Psoas muscle (tissue), 7 donors: ENCODE measurements at regions not wholly inside any gene's neighbourhood (a gene's known extent, or its start where the extent isn't known, plus 50 kb on each side); places are given as distances from the start of the nearest gene placed in this dataset.

Experiments
- ATAC-seq, 4 donors: fragments of 200-7000 bp; cut with Tn5 transposase; one replicate each; pipeline ENCODE4 v1.9.1; 2020; ENCODE audit warnings: moderate library complexity in 3 of 4, mild to moderate bottlenecking in 2 of 4
- DNase-seq, 2 donors: peaks; one replicate each; pipeline ENCODE4 v3.0.0-alpha.2; 2020
- H3K27ac ChIP-seq: fragments of 200-600 bp; one replicate; pipeline ENCODE4 v1.8.0; 2022
- H3K27me3 ChIP-seq, 3 donors: fragments of 200-600 bp in 1 of 3; one replicate each; pipeline versions ENCODE4 v1.6.1 to v1.8.0; 2013 to 2022; ENCODE audit warnings: low read length in 2 of 3, mild to moderate bottlenecking in 2 of 3, moderate library complexity in 1 of 3; ENCODE audit not compliant: insufficient read depth in 3 of 3
- H3K36me3 ChIP-seq, 2 donors: fragments of 200-600 bp in 1 of 2; one replicate each; pipeline versions ENCODE4 v1.6.1 to v1.8.0; 2013 to 2022; ENCODE audit warnings: low read depth in 1 of 2, mild to moderate bottlenecking in 1 of 2, moderate library complexity in 1 of 2; ENCODE audit not compliant: insufficient read depth in 1 of 2
- H3K4me1 ChIP-seq: fragments of 200-600 bp; one replicate; pipeline ENCODE4 v1.8.0; 2022
- H3K4me3 ChIP-seq: fragments of 200-600 bp; one replicate; pipeline ENCODE4 v1.8.0; 2022; ENCODE audit warnings: mild to moderate bottlenecking
- H3K9me3 ChIP-seq: fragments of 200-600 bp; one replicate; pipeline ENCODE4 v1.8.0; 2022
- CTCF ChIP-seq: fragments of 200-600 bp; IDR thresholded peaks from one replicate; pipeline ENCODE4 v1.8.0; 2022; ENCODE audit warnings: antibody characterized with exemption
- WGBS, 3 donors: extraction: QIAGEN DNeasy Blood & Tissue Kit; methylation state at CpG; one replicate each; pipeline versions ENCODE4 v1.1.6 to v1.1.7; 2013; 5-methylcytosine and 5-hydroxymethylcytosine counted together
- intact Hi-C, 2 donors: fragments of 100-400 bp; cut with DNase I; formaldehyde crosslinking; loops; one replicate each; pipeline versions ENCODE4 v1.11.0 to v1.14.2; 2022
- donor health status: healthy with polysubstance abuse.
- donor health status: DM: no; HTN: no; CAD: no; lungs with moderate emphysema.
- donor health status: Bipolar disorder and iron deficiency.
- donor health status: healthy.
- donor health status: DM: yes; HTN: yes; CAD: no.
- donor health status: DM: no; HTN: no; CAD: no.
- donor health status: DM: yes; HTN: yes; CAD: no.

- intact Hi-C loops, result no loop called here
- no peaks in the 10 kb centered on the region for H3K36me3 ChIP-seq
- H3K4me3 ChIP-seq, result no peak overlapping the region
- ATAC-seq (no peak), DNase-seq (no peak)
- 75 to 79% (median 77%) methylated on average over 9 of the region's 9 CpGs for WGBS, 3 donors
- TF ChIP-seq CTCF, result no peak
- H3K4me1 ChIP-seq, result no peaks in the 10 kb centered on the region
- H3K27ac ChIP-seq, result no peak overlapping the region
- no peaks in the 10 kb centered on the region for H3K27me3 ChIP-seq
- H3K9me3 ChIP-seq, result no peaks in the 10 kb centered on the region
These were observed 1376.3 kb upstream of the CELF4 start for GRCh38 chr18:38941711-38942561.

DNA sequence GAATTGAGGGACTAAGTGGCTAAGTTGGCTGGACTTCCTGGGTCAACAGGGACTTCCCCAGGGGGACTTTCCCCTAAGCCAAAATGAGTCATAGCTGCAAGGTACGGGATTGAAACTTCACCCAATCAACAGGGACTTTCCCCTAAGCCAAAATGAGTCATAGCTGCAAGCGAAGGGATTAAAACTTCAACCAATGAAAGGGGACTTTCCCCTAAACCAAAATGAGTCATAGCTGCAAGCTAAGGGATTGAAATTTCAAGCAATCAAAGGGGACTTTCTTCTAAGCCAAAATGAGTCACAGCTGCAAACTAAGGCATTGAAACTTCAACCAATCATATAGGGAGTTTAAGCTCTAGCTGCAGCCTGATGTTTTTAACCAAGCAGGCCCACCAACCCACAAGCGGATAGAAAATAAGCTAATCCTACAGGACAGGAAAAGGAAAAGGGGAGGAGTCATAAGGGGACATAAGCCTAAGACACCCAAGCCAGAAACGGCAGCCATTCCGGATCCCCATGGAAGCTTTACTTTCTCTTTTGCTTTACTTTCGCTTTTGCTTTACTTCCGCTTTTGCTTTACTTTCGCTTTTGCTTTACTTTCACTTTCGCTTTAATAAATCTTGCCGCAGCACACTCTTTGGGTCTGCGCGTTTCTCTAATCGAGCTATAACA is 1375.4 kb upstream of the CELF4 start:
- ATAC-seq (no peak), DNase-seq (no peak)
- no peak for TF ChIP-seq CTCF
- Histone ChIP-seq H3K9me3 (no peaks in the 10 kb centered on the region), H3K27ac (no peak overlapping the region), H3K4me3 (no peak overlapping the region), H3K4me1 (no peaks in the 10 kb centered on the region), H3K36me3 (no peaks in the 10 kb centered on the region), H3K27me3 (no peaks in the 10 kb centered on the region)
- intact Hi-C loops, result no loop called here
- WGBS, 3 donors, result 73 to 82% (median 81%) methylated on average over 13 of the region's 13 CpGs

GRCh38 chr18:38940475-38940862 is 1374.9 kb upstream of the CELF4 start:
- no peaks in the 10 kb centered on the region for H3K36me3 ChIP-seq
- no peak for TF ChIP-seq CTCF
- ATAC-seq, result no peak
- no peaks in the 10 kb centered on the region for H3K27me3 ChIP-seq
- H3K4me3 ChIP-seq, result no peak overlapping the region
- DNase-seq, result no peak
- no peaks in the 10 kb centered on the region for H3K4me1 ChIP-seq
- H3K27ac ChIP-seq, result no peak overlapping the region
- intact Hi-C loops, result no loop called here
- no peaks in the 10 kb centered on the region for H3K9me3 ChIP-seq

- Histone ChIP-seq H3K4me3 (no peak overlapping the region), H3K27me3 (no peaks in the 10 kb centered on the region), H3K36me3 (no peaks in the 10 kb centered on the region), H3K4me1 (no peaks in the 10 kb centered on the region), H3K27ac (no peak overlapping the region), H3K9me3 (no peaks in the 10 kb centered on the region)
- ATAC-seq (no peak), DNase-seq (no peak)
- TF ChIP-seq CTCF, result no peak
- intact Hi-C loops, result no loop called here
These were observed 1368.4 kb upstream of the CELF4 start for GRCh38 chr18:38933910-38934510.
